IMR-90 (cell line): ENCODE measurements at regions not wholly inside any gene's neighbourhood (a gene's known extent, or its start where the extent isn't known, plus 50 kb on each side); places are given as distances from the start of the nearest gene placed in this dataset.

ENCODE experiments used
- ATAC-seq: fragments of 200-7000 bp; cut with Tn5 transposase; 2 replicates; pipeline ENCODE4 v1.9.1; 2020; ENCODE audit warnings: low read depth, mild to moderate bottlenecking, moderate library complexity
- BruUV-seq: library from RNA; stranded (reverse); fragments of 400-500 nt; replicated peaks from 2 replicates; lab custom pipeline; 2021; lab: Mats Ljungman, UMichigan
- CTCF ChIA-PET: fragments of 300-600 bp; formaldehyde crosslinking; extraction: SDS; loops from one replicate; lab custom pipeline; 2021; ENCODE audit warnings: antibody characterized with exemption; lab: Yijun Ruan, JAX
- POLR2A ChIA-PET: fragments of 300-600 bp; sonication (Branson Sonifier 250); formaldehyde crosslinking; loops from one replicate; lab custom pipeline; 2022; ENCODE audit warnings: antibody characterized with exemption; ENCODE audit not compliant: unreplicated experiment; lab: Charles Lee
- DNase-seq: peaks from one replicate; pipeline ENCODE4 v3.0.0; 2013
- H2AFZ ChIP-seq: replicated peaks from 2 replicates; pipeline ENCODE3; 2013; ENCODE audit warnings: low read length, mild to moderate bottlenecking; ENCODE audit not compliant: poor library complexity
- H2AK5ac ChIP-seq: 2 replicates; pipeline ENCODE4 v1.6.1; 2013; ENCODE audit warnings: low read depth, low read length, inconsistent platforms
- H2AK9ac ChIP-seq: replicated peaks from 2 replicates; pipeline ENCODE3; 2013; ENCODE audit warnings: mild to moderate bottlenecking, low read depth, low read length, moderate library complexity; ENCODE audit not compliant: poor library complexity
- H2BK120ac ChIP-seq: 2 replicates; pipeline ENCODE4 v1.6.1; 2013; ENCODE audit warnings: low read depth, low read length, inconsistent platforms
- H2BK15ac ChIP-seq: 3 replicates; pipeline ENCODE4 v1.6.1; 2013; ENCODE audit warnings: low read depth, low read length, inconsistent platforms
- H2BK20ac ChIP-seq: 2 replicates; pipeline ENCODE4 v1.6.1; 2013; ENCODE audit warnings: low read depth, mild to moderate bottlenecking, inconsistent platforms, low read length, moderate library complexity
- H2BK5ac ChIP-seq: 2 replicates; pipeline ENCODE4 v1.6.1; 2013; ENCODE audit warnings: mild to moderate bottlenecking, low read depth, low read length, inconsistent platforms; ENCODE audit not compliant: poor library complexity, severe bottlenecking
- H3K14ac ChIP-seq: replicated peaks from 2 replicates; pipeline ENCODE4 v1.6.1; 2013; ENCODE audit warnings: low read depth, low read length, inconsistent platforms
- H3K18ac ChIP-seq: 2 replicates; pipeline ENCODE4 v1.6.1; 2013; ENCODE audit warnings: low read depth, low read length, control low read depth
- H3K23ac ChIP-seq: 2 replicates; pipeline ENCODE4 v1.6.1; 2013; ENCODE audit warnings: low read depth, low read length, inconsistent platforms
- H3K27ac ChIP-seq: 2 replicates; pipeline ENCODE4 v1.5.1; 2013; ENCODE audit warnings: mild to moderate bottlenecking, control low read depth, low read length; ENCODE audit not compliant: insufficient read depth
- H3K27me3 ChIP-seq: 2 replicates; pipeline ENCODE4 v1.6.1; 2013; ENCODE audit warnings: low read length; ENCODE audit not compliant: control insufficient read depth, insufficient read depth
- H3K36me3 ChIP-seq: 2 replicates; pipeline ENCODE4 v1.6.1; 2013; ENCODE audit warnings: low read length, mixed read lengths; ENCODE audit not compliant: control insufficient read depth, insufficient read depth
- H3K4ac ChIP-seq: 2 replicates; pipeline ENCODE4 v1.6.1; 2013; ENCODE audit warnings: low read depth, low read length, inconsistent platforms
- H3K4me1 ChIP-seq: 2 replicates; pipeline ENCODE4 v1.6.1; 2013; ENCODE audit warnings: low read length, mixed read lengths; ENCODE audit not compliant: control insufficient read depth, insufficient read depth
- H3K4me2 ChIP-seq: 2 replicates; pipeline ENCODE4 v1.6.1; 2013; ENCODE audit warnings: low read depth, mild to moderate bottlenecking, control low read depth, low read length, moderate library complexity
- H3K4me3 ChIP-seq: 2 replicates; pipeline ENCODE4 v1.5.1; 2013; ENCODE audit warnings: low read depth, mild to moderate bottlenecking, control low read depth, low read length, moderate library complexity; ENCODE audit not compliant: insufficient read depth
- H3K56ac ChIP-seq: 2 replicates; pipeline ENCODE4 v1.6.1; 2013; ENCODE audit warnings: low read length, inconsistent platforms; ENCODE audit not compliant: insufficient read depth; ENCODE audit errors: extremely low read depth
- H3K79me1 ChIP-seq, 2 experiments: 2 replicates each; pipeline ENCODE4 v1.6.1; 2013; ENCODE audit warnings: low read length in 2 of 2, inconsistent platforms in 1 of 2, low read depth in 1 of 2
- H3K9ac ChIP-seq: 2 replicates; pipeline ENCODE4 v1.6.1; 2013; ENCODE audit warnings: low read depth, low read length, control low read depth
- H3K9me1 ChIP-seq: 2 replicates; pipeline ENCODE4 v1.6.1; 2013; ENCODE audit warnings: low read length, inconsistent platforms; ENCODE audit not compliant: insufficient read depth
- H3K9me3 ChIP-seq: 2 replicates; pipeline ENCODE4 v1.6.1; 2013; ENCODE audit warnings: low read length; ENCODE audit not compliant: control insufficient read depth, insufficient read depth
- H4K20me1 ChIP-seq: 2 replicates; pipeline ENCODE4 v1.6.1; 2013; ENCODE audit warnings: low read length, inconsistent platforms; ENCODE audit not compliant: insufficient read depth
- H4K5ac ChIP-seq: 2 replicates; pipeline ENCODE4 v1.6.1; 2013; ENCODE audit warnings: mild to moderate bottlenecking, low read depth, low read length, control low read depth
- H4K8ac ChIP-seq, 2 experiments: 2 replicates each; pipeline ENCODE4 v1.6.1; 2013; ENCODE audit warnings: low read depth in 2 of 2, low read length in 2 of 2, control low read depth in 1 of 2, inconsistent platforms in 1 of 2
- H4K91ac ChIP-seq: 2 replicates; pipeline ENCODE4 v1.6.1; 2013; ENCODE audit warnings: low read depth, low read length, inconsistent platforms; ENCODE audit not compliant: insufficient read depth
- CHD1 ChIP-seq: IDR thresholded peaks from 2 replicates; pipeline ENCODE4 v1.6.1; 2012; ENCODE audit warnings: low read depth, low read length, improper control_type of control experiment
- MAFK ChIP-seq: IDR thresholded peaks from 2 replicates; pipeline ENCODE4 v1.6.1; 2012; ENCODE audit warnings: low read depth, low read length, improper control_type of control experiment
- RAD21 ChIP-seq: IDR thresholded peaks from 2 replicates; pipeline ENCODE4 v1.6.1; 2012; ENCODE audit warnings: low read length, improper control_type of control experiment
- WGBS, 2 experiments: methylation state at CpG; one replicate each; pipeline versions ENCODE4 v1.1.5 to v1.1.7; 2013; ENCODE audit warnings: missing lambda C conversion rate in 2 of 2; ENCODE audit not compliant: insufficient read length in 1 of 2; ENCODE audit errors: extremely low coverage in 2 of 2; 5-methylcytosine and 5-hydroxymethylcytosine counted together
- dilution Hi-C: fragments of 300-500 bp; cut with HindIII; formaldehyde crosslinking; loops from one replicate; pipeline ENCODE4 v1.14.3; 2018; ENCODE audit warnings: low sequenced_read_pairs; ENCODE audit not compliant: unreplicated experiment
- in situ Hi-C: fragments of 300-500 bp; cut with MboI; formaldehyde crosslinking; loops from 3 replicates; pipeline ENCODE4 v1.14.3; 2019; ENCODE audit warnings: low sequenced_read_pairs, inconsistent platforms, mixed read lengths
- intact Hi-C: fragments of 100-400 bp; cut with micrococcal nuclease; formaldehyde crosslinking; loops from 2 replicates; pipeline ENCODE4 v1.10.0; 2022
- TF ChIP-seq, protein P1 (sequence below): fragments of 150-350 bp; IDR thresholded peaks from 2 replicates; pipeline ENCODE4 v1.6.1; 2017; ENCODE audit warnings: mild to moderate bottlenecking, antibody characterized with exemption, low read length, low read depth

DNA sequence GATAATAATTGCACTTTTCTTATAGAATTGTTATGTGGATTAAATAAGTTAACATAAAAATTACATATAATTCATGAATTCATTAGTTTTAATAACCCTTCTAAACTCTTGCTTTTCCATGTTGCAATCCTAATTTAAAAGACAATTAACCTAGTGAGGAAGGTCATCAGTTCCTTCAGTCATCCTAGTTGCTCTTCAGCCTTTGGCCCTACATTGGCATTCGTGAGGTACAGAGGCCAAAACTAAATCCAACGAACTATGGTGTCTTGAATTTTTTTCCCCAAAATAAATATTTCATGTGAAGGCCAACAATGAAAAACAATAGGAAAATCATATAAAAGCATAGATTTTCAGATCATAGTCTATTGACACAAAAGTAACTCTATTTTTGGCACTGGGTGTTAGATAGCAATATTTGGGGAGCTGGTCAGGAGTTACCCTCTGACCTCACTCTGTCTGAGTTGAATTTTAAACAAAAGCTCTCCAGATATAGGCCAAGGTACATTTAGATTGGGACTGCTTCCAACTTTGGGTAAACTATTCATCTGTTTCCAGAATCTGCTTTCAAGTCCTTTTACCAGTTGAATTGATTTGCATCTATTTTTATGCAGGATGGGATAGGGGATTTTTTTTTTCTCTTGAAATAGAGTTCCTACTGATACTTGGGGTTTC, 104.5 kb downstream of the SEM1 start:
- ChIA-PET CTCF (interaction anchor here (0.5 kb wide), 1 partner anchor 454 kb away, joined by 3 read pairs; no protein-coding TSS in a partner anchor), POLR2A (no interaction called here)
- no peak overlapping the region for H3K14ac ChIP-seq
- H3K18ac ChIP-seq, result no peak overlapping the region
- H3K9ac ChIP-seq, result no peak overlapping the region
- no peak overlapping the region for H4K5ac ChIP-seq
- H3K23ac ChIP-seq, result no peak overlapping the region
- H4K20me1 ChIP-seq, result no peaks in the 10 kb centered on the region
- intact Hi-C loops (no loop called here), in situ Hi-C loops (no loop called here), dilution Hi-C loops (no loop called here)
- no peak overlapping the region for H3K4ac ChIP-seq
- H3K4me3 ChIP-seq, result no peak overlapping the region
- H3K56ac ChIP-seq, result no peak overlapping the region
- H4K91ac ChIP-seq, result no peak overlapping the region
- H2AK5ac ChIP-seq, result no peak overlapping the region
- ATAC-seq (no peak), DNase-seq (no peak)
- H2BK15ac ChIP-seq, result no peak overlapping the region
- H2BK5ac ChIP-seq, result no peak overlapping the region
- H3K4me1 ChIP-seq, result no peaks in the 10 kb centered on the region
- WGBS, 2 experiments, result no CpG with 5 or more reads among the region's 2 CpGs
- H3K36me3 ChIP-seq, result no peaks in the 10 kb centered on the region
- no peak overlapping the region for H2BK120ac ChIP-seq
- H3K27me3 ChIP-seq, result no peaks in the 10 kb centered on the region
- no peak overlapping the region for H2AK9ac ChIP-seq
- no peak overlapping the region for H2BK20ac ChIP-seq
- no peak overlapping the region for H2AFZ ChIP-seq
- no peak for TF ChIP-seq MAFK
- no peak for TF ChIP-seq CHD1
- TF ChIP-seq, protein P1, sequence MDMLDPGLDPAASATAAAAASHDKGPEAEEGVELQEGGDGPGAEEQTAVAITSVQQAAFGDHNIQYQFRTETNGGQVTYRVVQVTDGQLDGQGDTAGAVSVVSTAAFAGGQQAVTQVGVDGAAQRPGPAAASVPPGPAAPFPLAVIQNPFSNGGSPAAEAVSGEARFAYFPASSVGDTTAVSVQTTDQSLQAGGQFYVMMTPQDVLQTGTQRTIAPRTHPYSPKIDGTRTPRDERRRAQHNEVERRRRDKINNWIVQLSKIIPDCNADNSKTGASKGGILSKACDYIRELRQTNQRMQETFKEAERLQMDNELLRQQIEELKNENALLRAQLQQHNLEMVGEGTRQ, result no peak
- no peak for TF ChIP-seq RAD21
- BruUV-seq, result no TSS peak
- H3K9me1 ChIP-seq, result no peaks in the 10 kb centered on the region
- H3K27ac ChIP-seq, result no peak overlapping the region
- no peak overlapping the region for H4K8ac ChIP-seq
- H3K4me2 ChIP-seq, result no peak overlapping the region
- H3K79me1 ChIP-seq, result no peaks in the 10 kb centered on the region
- H3K9me3 ChIP-seq, result no peaks in the 10 kb centered on the region
